Esophagus muscularis mucosa (tissue), 4 donors: ENCODE measurements at regions not wholly inside any gene's neighbourhood (a gene's known extent, or its start where the extent isn't known, plus 50 kb on each side); places are given as distances from the start of the nearest gene placed in this dataset.

Experiments used
- EP300 ChIP-seq: sonication (generic); formaldehyde crosslinking; IDR thresholded peaks from one replicate; pipeline ENCODE4 v1.6.1; 2017; ENCODE audit warnings: antibody characterized with exemption
- POLR2A ChIP-seq: fragments of 450-650 bp; IDR thresholded peaks from one replicate; pipeline ENCODE4 v1.6.1; 2017; ENCODE audit warnings: antibody characterized with exemption, moderate library complexity, mild to moderate bottlenecking, low read depth
- POLR2AphosphoS5 ChIP-seq, 2 donors: sonication (generic); formaldehyde crosslinking; IDR thresholded peaks; one replicate each; pipeline ENCODE4 v1.6.1; 2017; ENCODE audit warnings: antibody characterized with exemption in 2 of 2
- TF ChIP-seq, protein P1 (sequence below), 3 experiments: fragments of 200-600 bp in 2 of 3; fragments of 450-650 bp in 1 of 3; sonication (generic) in 2 of 3; IDR thresholded peaks; one replicate each; pipeline ENCODE4 v1.5.1; 2017 to 2019; ENCODE audit warnings: antibody characterized with exemption in 3 of 3, mild to moderate bottlenecking in 2 of 3, moderate library complexity in 1 of 3

DNA sequence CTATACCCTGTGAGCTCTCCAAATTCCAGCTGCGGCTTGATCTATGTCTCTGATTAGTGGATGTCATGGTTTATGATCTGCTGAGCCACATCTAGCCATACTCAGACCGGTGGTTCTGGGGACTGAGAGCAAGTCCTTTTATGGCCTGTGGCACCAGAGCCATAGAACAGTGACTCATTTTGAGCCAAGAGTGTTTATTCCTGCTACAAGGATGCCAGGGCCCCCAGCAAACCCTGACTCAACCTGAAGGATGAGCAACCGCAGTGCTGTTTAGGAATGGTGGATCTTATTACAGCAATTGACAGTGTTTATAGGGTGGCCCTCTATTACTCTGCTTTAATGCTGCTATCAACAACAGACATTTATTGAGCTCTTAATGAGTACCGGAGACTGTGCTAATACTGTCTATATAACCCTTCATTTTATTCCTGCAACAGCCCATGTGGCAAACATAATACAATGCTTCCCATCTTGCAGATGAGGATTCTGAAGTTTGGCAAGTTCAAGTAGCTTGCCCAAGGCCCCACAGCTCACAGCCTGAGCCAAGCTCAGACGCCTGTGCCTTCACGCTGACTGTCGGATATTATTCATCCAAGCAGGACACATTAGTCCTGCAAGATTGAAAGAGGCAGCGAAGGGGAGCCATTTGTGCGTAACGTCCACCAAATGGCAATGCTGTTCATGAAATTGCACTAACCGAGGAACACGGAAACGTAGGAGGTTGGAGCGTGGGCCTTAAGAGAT lies 273.6 kb upstream of the PWP1 start:
- TF ChIP-seq, protein P1, sequence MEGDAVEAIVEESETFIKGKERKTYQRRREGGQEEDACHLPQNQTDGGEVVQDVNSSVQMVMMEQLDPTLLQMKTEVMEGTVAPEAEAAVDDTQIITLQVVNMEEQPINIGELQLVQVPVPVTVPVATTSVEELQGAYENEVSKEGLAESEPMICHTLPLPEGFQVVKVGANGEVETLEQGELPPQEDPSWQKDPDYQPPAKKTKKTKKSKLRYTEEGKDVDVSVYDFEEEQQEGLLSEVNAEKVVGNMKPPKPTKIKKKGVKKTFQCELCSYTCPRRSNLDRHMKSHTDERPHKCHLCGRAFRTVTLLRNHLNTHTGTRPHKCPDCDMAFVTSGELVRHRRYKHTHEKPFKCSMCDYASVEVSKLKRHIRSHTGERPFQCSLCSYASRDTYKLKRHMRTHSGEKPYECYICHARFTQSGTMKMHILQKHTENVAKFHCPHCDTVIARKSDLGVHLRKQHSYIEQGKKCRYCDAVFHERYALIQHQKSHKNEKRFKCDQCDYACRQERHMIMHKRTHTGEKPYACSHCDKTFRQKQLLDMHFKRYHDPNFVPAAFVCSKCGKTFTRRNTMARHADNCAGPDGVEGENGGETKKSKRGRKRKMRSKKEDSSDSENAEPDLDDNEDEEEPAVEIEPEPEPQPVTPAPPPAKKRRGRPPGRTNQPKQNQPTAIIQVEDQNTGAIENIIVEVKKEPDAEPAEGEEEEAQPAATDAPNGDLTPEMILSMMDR (IDR thresholded peaks at IDR 0.05) = no peak
- no peak for TF ChIP-seq POLR2AphosphoS5 (IDR thresholded peaks at IDR 0.05)
- TF ChIP-seq EP300 = no peak
- no peak for TF ChIP-seq POLR2A
